ENCODE measurements at regions not wholly inside any gene's neighbourhood (a gene's known extent, or its start where the extent isn't known, plus 50 kb on each side); places are given as distances from the start of the nearest gene placed in this dataset.

GRCh38 chr16:59424714-59425273 lies 690.7 kb upstream of the GOT2 start:
- TF ChIP-seq, protein P1, sequence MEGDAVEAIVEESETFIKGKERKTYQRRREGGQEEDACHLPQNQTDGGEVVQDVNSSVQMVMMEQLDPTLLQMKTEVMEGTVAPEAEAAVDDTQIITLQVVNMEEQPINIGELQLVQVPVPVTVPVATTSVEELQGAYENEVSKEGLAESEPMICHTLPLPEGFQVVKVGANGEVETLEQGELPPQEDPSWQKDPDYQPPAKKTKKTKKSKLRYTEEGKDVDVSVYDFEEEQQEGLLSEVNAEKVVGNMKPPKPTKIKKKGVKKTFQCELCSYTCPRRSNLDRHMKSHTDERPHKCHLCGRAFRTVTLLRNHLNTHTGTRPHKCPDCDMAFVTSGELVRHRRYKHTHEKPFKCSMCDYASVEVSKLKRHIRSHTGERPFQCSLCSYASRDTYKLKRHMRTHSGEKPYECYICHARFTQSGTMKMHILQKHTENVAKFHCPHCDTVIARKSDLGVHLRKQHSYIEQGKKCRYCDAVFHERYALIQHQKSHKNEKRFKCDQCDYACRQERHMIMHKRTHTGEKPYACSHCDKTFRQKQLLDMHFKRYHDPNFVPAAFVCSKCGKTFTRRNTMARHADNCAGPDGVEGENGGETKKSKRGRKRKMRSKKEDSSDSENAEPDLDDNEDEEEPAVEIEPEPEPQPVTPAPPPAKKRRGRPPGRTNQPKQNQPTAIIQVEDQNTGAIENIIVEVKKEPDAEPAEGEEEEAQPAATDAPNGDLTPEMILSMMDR (IDR thresholded peaks at IDR 0.05) = no peak
- no peak for DNase-seq
- no peaks in the 10 kb centered on the region for H3K4me1 ChIP-seq (ENCODE audit: low read depth)
- H3K4me3 ChIP-seq = no peak overlapping the region
- peaks cover 44% of the 10 kb centered on the region for H3K9me3 ChIP-seq
- H3K36me3 ChIP-seq (ENCODE audit: low read depth) = no peaks in the 10 kb centered on the region
- intact Hi-C loops (cut with DNase I, micrococcal nuclease) = no loop called here
- ATAC-seq = no peak

DNA sequence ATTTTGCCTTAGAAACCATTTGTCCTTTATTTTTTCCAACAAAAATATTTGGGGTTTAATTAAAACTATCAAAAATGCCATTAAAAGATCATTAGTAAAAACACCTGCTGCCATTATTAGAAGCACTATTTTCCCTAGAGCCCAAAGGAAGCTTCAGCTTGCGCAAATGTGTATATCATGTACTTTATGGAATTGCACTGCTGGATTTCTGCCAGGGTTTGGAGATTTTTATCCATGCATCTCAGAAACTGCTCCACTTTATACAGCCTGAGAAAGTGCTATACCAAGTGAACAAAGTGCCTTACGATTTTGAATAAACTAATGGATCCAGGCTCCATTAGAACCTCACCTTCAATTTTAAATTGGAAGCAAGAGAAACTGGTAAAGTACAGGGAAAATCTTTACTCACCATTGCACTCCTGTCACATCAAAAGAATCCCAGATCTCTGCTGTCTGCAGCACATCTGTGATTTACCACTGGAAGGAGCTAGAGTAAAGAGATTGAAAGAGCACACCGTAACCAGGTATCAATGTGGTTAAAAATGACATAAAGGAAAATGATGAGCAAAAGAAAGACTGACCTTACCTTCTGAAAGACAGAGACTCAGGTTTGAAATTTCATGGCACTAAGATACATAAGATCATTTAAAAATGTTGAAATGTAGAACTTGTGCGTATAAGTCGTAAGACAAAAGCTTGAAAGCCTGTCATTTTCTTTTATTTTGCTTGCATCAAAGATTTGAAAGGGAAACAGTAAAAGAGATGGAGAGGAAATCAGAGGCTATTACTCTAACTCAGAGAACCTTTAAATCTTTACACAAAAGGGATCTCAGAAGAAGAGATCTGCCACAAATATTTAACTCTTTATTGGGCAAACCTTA lies 678.1 kb upstream of the GOT2 start:
- Histone ChIP-seq H3K9me3 (peaks cover 39% of the 10 kb centered on the region), H3K4me3 (no peak overlapping the region), H3K36me3 (ENCODE audit: low read depth) (no peaks in the 10 kb centered on the region), H3K4me1 (ENCODE audit: low read depth) (no peaks in the 10 kb centered on the region)
- ATAC-seq (no peak), DNase-seq (no peak)
- intact Hi-C loops (cut with DNase I, micrococcal nuclease) = no loop called here
- TF ChIP-seq, protein P1 (IDR thresholded peaks at IDR 0.05) = no peak

- no peak for ATAC-seq
Observed at GRCh38 chr16:59410451-59410850, 676.3 kb upstream of the GOT2 start.

DNA sequence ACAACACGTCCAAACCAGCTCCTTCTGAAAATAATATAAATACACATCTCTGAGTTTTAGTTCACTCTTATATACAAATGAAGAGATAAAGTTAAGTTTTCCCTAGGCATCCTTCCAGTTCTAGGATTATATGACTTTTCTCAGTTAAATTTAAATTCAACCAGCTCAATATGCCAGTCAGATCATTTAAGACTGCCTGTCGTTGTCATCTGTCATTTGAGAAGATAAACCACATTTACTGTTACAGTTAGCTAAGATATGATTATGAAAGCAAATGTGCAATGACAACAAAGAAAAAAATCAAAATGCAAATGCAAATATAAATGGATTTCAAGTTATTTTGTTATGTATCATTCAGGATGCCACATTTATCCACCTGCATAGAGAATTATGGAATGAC lies 671.7 kb upstream of the GOT2 start:
- ATAC-seq (no peak), DNase-seq (no peak)
- intact Hi-C loops (cut with DNase I, micrococcal nuclease) = no loop called here
- H3K36me3 ChIP-seq (ENCODE audit: low read depth) = no peaks in the 10 kb centered on the region
- no peak overlapping the region for H3K4me3 ChIP-seq
- no peaks in the 10 kb centered on the region for H3K4me1 ChIP-seq (ENCODE audit: low read depth)
- TF ChIP-seq, protein P1 (IDR thresholded peaks at IDR 0.05) = no peak
- H3K9me3 ChIP-seq = peaks cover 48% of the 10 kb centered on the region

More at GRCh38 chr16:59410451-59410850, 676.3 kb upstream of the GOT2 start:
- intact Hi-C loops (cut with DNase I, micrococcal nuclease) = no loop called here
- DNase-seq = no peak
- H3K4me3 ChIP-seq = no peak overlapping the region
- H3K9me3 ChIP-seq = peaks cover 41% of the 10 kb centered on the region
- TF ChIP-seq, protein P1 (IDR thresholded peaks at IDR 0.05) = no peak
- H3K36me3 ChIP-seq (ENCODE audit: low read depth) = no peaks in the 10 kb centered on the region
- no peaks in the 10 kb centered on the region for H3K4me1 ChIP-seq (ENCODE audit: low read depth)

DNA sequence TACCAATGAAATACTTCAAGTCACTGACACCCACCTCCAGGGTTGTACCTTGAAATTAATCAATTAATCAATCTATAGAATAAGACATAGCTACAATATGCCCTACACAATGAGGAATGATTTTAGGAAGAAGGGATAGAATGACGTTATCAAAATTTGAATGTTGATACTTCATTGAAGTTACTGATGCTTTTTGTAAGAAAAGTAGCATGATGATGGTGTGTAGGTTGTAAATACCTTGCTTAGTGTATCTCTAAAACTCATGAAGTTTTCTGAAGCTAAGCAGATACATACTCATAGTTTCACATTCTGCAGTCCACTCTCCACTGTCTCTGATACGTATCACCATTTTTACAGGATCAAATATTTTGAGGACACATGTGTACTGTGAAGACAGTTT lies 670.4 kb upstream of the GOT2 start:
- H3K9me3 ChIP-seq = peaks cover 48% of the 10 kb centered on the region
- no peaks in the 10 kb centered on the region for H3K36me3 ChIP-seq (ENCODE audit: low read depth)
- no peak for DNase-seq
- intact Hi-C loops (cut with DNase I, micrococcal nuclease) = no loop called here
- H3K4me3 ChIP-seq = no peak overlapping the region
- no peaks in the 10 kb centered on the region for H3K4me1 ChIP-seq (ENCODE audit: low read depth)
- TF ChIP-seq, protein P1 (IDR thresholded peaks at IDR 0.05) = no peak
- ATAC-seq = no peak

All from mucosa of descending colon (tissue), 3 donors.